ENCODE measurements at regions not wholly inside any gene's neighbourhood (a gene's known extent, or its start where the extent isn't known, plus 50 kb on each side); places are given as distances from the start of the nearest gene placed in this dataset.
A peak's percentile ranks its signal among the peaks of the same experiment; 100 is the strongest.

DNA sequence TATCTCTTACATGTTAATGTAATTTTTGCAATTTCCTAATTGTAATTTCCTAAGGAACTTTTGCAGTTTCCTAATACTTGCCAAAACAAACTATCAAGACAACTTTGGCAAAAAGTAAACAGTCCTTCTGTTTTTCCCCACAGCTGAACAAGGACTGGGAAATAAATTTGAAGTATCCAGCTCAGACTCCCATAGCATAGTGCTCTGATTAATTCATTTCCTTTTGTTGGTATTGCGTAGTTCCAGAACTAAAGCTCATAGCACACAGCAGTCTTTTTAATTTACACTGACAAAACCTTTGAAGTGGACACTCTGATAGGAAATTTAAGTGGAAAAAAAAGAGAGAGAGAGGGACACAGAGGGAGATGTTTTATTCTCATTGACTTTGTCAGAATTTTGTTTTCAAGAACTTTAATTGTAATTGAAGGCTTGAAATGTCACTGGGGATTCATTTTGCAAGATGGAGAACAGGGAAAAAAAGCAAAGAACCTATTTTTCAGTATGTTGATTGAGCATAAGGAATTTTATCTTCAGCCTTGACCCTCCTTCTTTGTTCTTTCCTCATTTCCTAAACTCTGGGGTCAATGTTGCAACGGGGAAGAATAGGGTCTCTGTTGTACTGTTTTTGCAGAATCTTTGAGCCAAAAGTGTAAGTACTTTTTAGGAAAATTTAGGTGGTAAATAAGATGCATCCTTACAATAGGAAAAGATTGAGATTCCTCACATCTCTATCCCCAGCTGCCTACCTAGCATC, 232.2 kb upstream of the NPSR1 start:
- Histone ChIP-seq H3K27ac (ENCODE audit: low read length) (no peak overlapping the region), H3K27me3 (ENCODE audit: insufficient read depth, low read length, poor library complexity) (no peaks in the 10 kb centered on the region), H3K4me3 (ENCODE audit: low read depth in 1 of 2, low read length in 2 of 2) (no peak overlapping the region), H3K4me1 (ENCODE audit: insufficient read depth, low read length) (no peaks in the 10 kb centered on the region), H3K36me3 (ENCODE audit: insufficient read depth, low read length) (no peaks in the 10 kb centered on the region), H3K79me2 (ENCODE audit: insufficient read depth, low read length) (no peaks in the 10 kb centered on the region), H3K4me2 (ENCODE audit: insufficient read depth, low read length) (no peak overlapping the region), H2AFZ (ENCODE audit: low read depth, low read length) (no peak overlapping the region), H4K20me1 (ENCODE audit: insufficient read depth, low read length) (no peaks in the 10 kb centered on the region), H3K9ac (ENCODE audit: low read depth, low read length) (no peak overlapping the region), H3K9me3 (ENCODE audit: insufficient read depth, low read length, severe bottlenecking) (no peaks in the 10 kb centered on the region)
- TF ChIP-seq, protein P1, sequence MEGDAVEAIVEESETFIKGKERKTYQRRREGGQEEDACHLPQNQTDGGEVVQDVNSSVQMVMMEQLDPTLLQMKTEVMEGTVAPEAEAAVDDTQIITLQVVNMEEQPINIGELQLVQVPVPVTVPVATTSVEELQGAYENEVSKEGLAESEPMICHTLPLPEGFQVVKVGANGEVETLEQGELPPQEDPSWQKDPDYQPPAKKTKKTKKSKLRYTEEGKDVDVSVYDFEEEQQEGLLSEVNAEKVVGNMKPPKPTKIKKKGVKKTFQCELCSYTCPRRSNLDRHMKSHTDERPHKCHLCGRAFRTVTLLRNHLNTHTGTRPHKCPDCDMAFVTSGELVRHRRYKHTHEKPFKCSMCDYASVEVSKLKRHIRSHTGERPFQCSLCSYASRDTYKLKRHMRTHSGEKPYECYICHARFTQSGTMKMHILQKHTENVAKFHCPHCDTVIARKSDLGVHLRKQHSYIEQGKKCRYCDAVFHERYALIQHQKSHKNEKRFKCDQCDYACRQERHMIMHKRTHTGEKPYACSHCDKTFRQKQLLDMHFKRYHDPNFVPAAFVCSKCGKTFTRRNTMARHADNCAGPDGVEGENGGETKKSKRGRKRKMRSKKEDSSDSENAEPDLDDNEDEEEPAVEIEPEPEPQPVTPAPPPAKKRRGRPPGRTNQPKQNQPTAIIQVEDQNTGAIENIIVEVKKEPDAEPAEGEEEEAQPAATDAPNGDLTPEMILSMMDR (IDR thresholded peaks at IDR 0.05; ENCODE audit: borderline replicate concordance, extremely low read depth, low read length, poor library complexity, severe bottlenecking), result no peak
- TF ChIP-seq EZH2 (IDR thresholded peaks at IDR 0.05; ENCODE audit: borderline replicate concordance, low read depth, low read length, severe bottlenecking), result no peak
- DNase-seq, result no peak
- ATAC-seq (ENCODE audit: insufficient read depth, low read depth), result no peak

DNA sequence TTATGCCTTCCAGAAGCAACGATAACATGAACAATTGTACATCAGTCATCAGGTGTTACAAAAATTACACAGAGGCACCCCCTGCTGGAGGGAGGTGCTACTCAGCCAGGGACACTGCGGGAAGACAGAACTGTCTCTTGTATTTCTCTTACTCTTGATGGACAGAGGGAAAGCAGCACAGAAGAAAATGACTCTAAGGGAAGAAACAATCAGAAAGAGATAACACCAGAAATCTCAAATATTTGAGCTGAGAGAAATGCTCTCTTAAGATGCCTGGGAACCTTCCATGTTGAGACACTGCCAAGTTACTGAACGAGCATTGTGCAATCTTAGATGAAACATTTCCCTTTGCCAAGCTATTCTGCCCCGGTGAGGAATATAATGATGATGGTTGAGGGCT, 227.6 kb upstream of the NPSR1 start:
- no peak overlapping the region for H3K4me2 ChIP-seq (ENCODE audit: insufficient read depth, low read length)
- no peak overlapping the region for H3K27ac ChIP-seq (ENCODE audit: low read length)
- H3K9me3 ChIP-seq (ENCODE audit: insufficient read depth, low read length, severe bottlenecking), result no peaks in the 10 kb centered on the region
- ATAC-seq (ENCODE audit: insufficient read depth, low read depth), result no peak
- H2AFZ ChIP-seq (ENCODE audit: low read depth, low read length), result no peak overlapping the region
- no peaks in the 10 kb centered on the region for H3K27me3 ChIP-seq (ENCODE audit: insufficient read depth, low read length, poor library complexity)
- no peaks in the 10 kb centered on the region for H3K4me1 ChIP-seq (ENCODE audit: insufficient read depth, low read length)
- H3K4me3 ChIP-seq (ENCODE audit: low read depth in 1 of 2, low read length in 2 of 2), result no peak overlapping the region
- no peaks in the 10 kb centered on the region for H3K79me2 ChIP-seq (ENCODE audit: insufficient read depth, low read length)
- no peak for DNase-seq
- TF ChIP-seq, protein P1 (IDR thresholded peaks at IDR 0.05; ENCODE audit: borderline replicate concordance, extremely low read depth, low read length, poor library complexity, severe bottlenecking), result peak; percentile 26
- TF ChIP-seq EZH2 (IDR thresholded peaks at IDR 0.05; ENCODE audit: borderline replicate concordance, low read depth, low read length, severe bottlenecking), result no peak
- no peaks in the 10 kb centered on the region for H4K20me1 ChIP-seq (ENCODE audit: insufficient read depth, low read length)
- no peak overlapping the region for H3K9ac ChIP-seq (ENCODE audit: low read depth, low read length)
- H3K36me3 ChIP-seq (ENCODE audit: insufficient read depth, low read length), result no peaks in the 10 kb centered on the region

DNA sequence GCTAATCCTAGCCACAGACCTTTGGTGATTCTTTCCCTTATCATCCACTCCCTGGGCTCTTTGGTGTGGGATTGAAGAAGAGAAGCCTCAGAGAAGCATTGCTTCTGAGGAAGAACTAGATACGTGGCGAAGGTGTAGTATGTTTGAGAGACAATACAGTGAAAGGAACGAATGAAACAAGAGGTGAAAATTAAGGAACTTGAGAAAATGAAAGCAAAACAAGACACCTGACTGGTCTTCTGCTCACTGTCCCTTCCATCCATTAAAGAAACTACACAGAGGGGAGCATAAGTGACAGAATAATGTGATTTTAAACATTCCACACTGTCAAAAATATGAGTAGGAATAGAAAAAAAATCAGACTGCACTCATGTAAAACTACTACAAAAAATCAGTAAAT, 219.6 kb upstream of the NPSR1 start:
- DNase-seq (no peak), ATAC-seq (ENCODE audit: insufficient read depth, low read depth) (no peak)
- Histone ChIP-seq H3K4me3 (ENCODE audit: low read depth in 1 of 2, low read length in 2 of 2) (no peak overlapping the region), H3K4me2 (ENCODE audit: insufficient read depth, low read length) (no peak overlapping the region), H3K9ac (ENCODE audit: low read depth, low read length) (no peak overlapping the region), H2AFZ (ENCODE audit: low read depth, low read length) (no peak overlapping the region), H3K4me1 (ENCODE audit: insufficient read depth, low read length) (no peaks in the 10 kb centered on the region), H3K36me3 (ENCODE audit: insufficient read depth, low read length) (no peaks in the 10 kb centered on the region), H3K27me3 (ENCODE audit: insufficient read depth, low read length, poor library complexity) (no peaks in the 10 kb centered on the region), H3K9me3 (ENCODE audit: insufficient read depth, low read length, severe bottlenecking) (no peaks in the 10 kb centered on the region), H4K20me1 (ENCODE audit: insufficient read depth, low read length) (no peaks in the 10 kb centered on the region), H3K79me2 (ENCODE audit: insufficient read depth, low read length) (no peaks in the 10 kb centered on the region), H3K27ac (ENCODE audit: low read length) (no peak overlapping the region)
- TF ChIP-seq, protein P1 (IDR thresholded peaks at IDR 0.05; ENCODE audit: borderline replicate concordance, extremely low read depth, low read length, poor library complexity, severe bottlenecking), result no peak
- no peak for TF ChIP-seq EZH2 (IDR thresholded peaks at IDR 0.05; ENCODE audit: borderline replicate concordance, low read depth, low read length, severe bottlenecking)

Measured in DND-41 (cell line).